H1 (cell line): ENCODE measurements at regions not wholly inside any gene's neighbourhood (a gene's known extent, or its start where the extent isn't known, plus 50 kb on each side); places are given as distances from the start of the nearest gene placed in this dataset.

ENCODE experiments used
- CTCF ChIP-seq, 3 experiments: IDR thresholded peaks; 1 replicate in 2 of 3; 2 replicates in 1 of 3; pipeline versions ENCODE4 v1.5.1 to v1.6.1; 2011; ENCODE audit warnings: low read length in 3 of 3, mild to moderate bottlenecking in 3 of 3, inconsistent platforms in 2 of 3, low read depth in 1 of 3, moderate library complexity in 1 of 3; ENCODE audit not compliant: insufficient read depth in 1 of 3; ENCODE audit errors: control extremely low read depth in 1 of 3
- USF2 ChIP-seq: IDR thresholded peaks from 2 replicates; pipeline ENCODE4 v1.6.1; 2011; ENCODE audit warnings: low read length, improper control_type of control experiment

GRCh38 chr10:78626471-78626870 is 442.3 kb upstream of the ZMIZ1 start (continued):
- TF ChIP-seq CTCF (IDR thresholded peaks at IDR 0.05; ENCODE audit: control extremely low read depth in 1 of 3, insufficient read depth in 1 of 3, low read depth in 1 of 3, low read length in 3 of 3) (no peak), USF2 (no peak)
